ENCODE measurements at regions not wholly inside any gene's neighbourhood (a gene's known extent, or its start where the extent isn't known, plus 50 kb on each side); places are given as distances from the start of the nearest gene placed in this dataset.
A peak's percentile ranks its signal among the peaks of the same experiment; 100 is the strongest.

DNA sequence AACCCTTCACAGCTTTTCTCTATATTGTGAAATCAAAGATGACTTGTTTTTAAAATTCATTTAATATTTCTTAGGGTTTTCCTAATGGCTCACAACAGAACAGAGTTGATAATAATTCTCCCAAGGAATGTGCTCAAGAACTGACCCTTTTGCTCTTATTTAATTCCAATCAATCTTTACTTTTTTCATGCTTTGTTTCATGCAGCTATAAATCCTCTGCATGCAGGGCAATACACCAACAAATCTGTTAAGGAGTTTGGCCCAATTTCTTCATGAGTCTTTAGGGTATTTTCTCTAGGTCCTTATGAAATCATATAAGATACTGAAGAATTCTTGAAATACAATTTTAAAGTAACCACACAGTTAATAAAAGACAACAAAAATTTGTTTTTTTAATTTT lies 264.2 kb downstream of the SLC6A15 start:
- Histone ChIP-seq H3K79me1 (ENCODE audit: low read depth, low read length) (no peaks in the 10 kb centered on the region), H4K91ac (ENCODE audit: low read depth, low read length, poor library complexity) (no peak overlapping the region), H2BK15ac (ENCODE audit: low read length) (no peak overlapping the region), H3K14ac (ENCODE audit: low read length) (no peak overlapping the region), H3K4ac (ENCODE audit: low read length) (no peak overlapping the region), H4K8ac (ENCODE audit: low read depth, low read length) (no peak overlapping the region), H2BK5ac (ENCODE audit: low read length) (no peak overlapping the region), H2BK12ac (ENCODE audit: low read length) (no peak overlapping the region), H3K9me3 (replicated peaks in 1 of 2; ENCODE audit: control insufficient read depth in 2 of 2, insufficient read depth in 1 of 2, low read depth in 1 of 2, low read length in 2 of 2) (no peaks in the 10 kb centered on the region), H2BK120ac (ENCODE audit: low read depth, low read length) (no peak overlapping the region), H2AK5ac (ENCODE audit: low read depth, low read length) (no peak overlapping the region), H3K4me3 (ENCODE audit: low read length in 2 of 2) (no peak overlapping the region), H3K18ac (ENCODE audit: low read length) (no peak overlapping the region), H3K27ac (replicated peaks; ENCODE audit: low read length) (no peak overlapping the region), H3K27me3 (ENCODE audit: control insufficient read depth in 3 of 3, insufficient read depth in 3 of 3, low read depth in 1 of 3, low read length in 3 of 3) (no peaks in the 10 kb centered on the region), H3K4me1 (ENCODE audit: control insufficient read depth in 2 of 2, insufficient read depth in 1 of 2, low read depth in 1 of 2, low read length in 2 of 2) (peaks cover 0 to 2% of the 10 kb centered on the region in 2 donors), H3K36me3 (replicated peaks in 1 of 2; ENCODE audit: control insufficient read depth in 2 of 2, insufficient read depth in 2 of 2, low read length in 2 of 2) (no peaks in the 10 kb centered on the region), H3K4me2 (ENCODE audit: insufficient read depth, low read length, poor library complexity, severe bottlenecking) (no peak overlapping the region), H3K9ac (ENCODE audit: low read depth, low read length, poor library complexity) (no peak overlapping the region), H3K23ac (ENCODE audit: low read depth, low read length, poor library complexity) (no peak overlapping the region), H2AFZ (ENCODE audit: low read length) (no peak overlapping the region)
- no peak for DNase-seq (ENCODE audit: low spot score)

DNA sequence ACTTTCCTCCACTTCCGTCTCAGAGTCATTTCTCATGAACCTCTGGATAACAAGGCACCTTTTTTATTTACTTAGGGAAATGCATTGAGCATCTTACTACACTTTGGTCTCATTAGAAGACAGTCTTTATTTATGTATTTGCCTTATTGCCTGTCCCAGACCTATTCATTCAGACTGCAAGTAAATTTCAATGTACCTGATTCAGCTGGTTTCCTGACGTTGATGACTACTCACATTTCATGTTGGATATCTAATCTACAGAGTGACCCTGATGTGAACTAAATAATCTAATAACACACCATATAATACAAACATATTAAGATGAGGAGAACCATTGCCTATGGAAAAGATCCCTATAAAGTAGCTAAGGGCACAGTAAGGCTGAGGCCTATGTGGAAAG lies 267.7 kb downstream of the SLC6A15 start:
- Histone ChIP-seq H2AFZ (ENCODE audit: low read length) (no peak overlapping the region), H3K9me3 (replicated peaks in 1 of 2; ENCODE audit: control insufficient read depth in 2 of 2, insufficient read depth in 1 of 2, low read depth in 1 of 2, low read length in 2 of 2) (no peaks in the 10 kb centered on the region), H3K27me3 (ENCODE audit: control insufficient read depth in 3 of 3, insufficient read depth in 3 of 3, low read depth in 1 of 3, low read length in 3 of 3) (no peaks in the 10 kb centered on the region), H3K18ac (ENCODE audit: low read length) (no peak overlapping the region), H3K4me2 (ENCODE audit: insufficient read depth, low read length, poor library complexity, severe bottlenecking) (no peak overlapping the region), H3K27ac (replicated peaks; ENCODE audit: low read length) (no peak overlapping the region), H3K23ac (ENCODE audit: low read depth, low read length, poor library complexity) (no peak overlapping the region), H3K9ac (ENCODE audit: low read depth, low read length, poor library complexity) (no peak overlapping the region), H2BK12ac (ENCODE audit: low read length) (no peak overlapping the region), H3K36me3 (replicated peaks in 1 of 2; ENCODE audit: control insufficient read depth in 2 of 2, insufficient read depth in 2 of 2, low read length in 2 of 2) (no peaks in the 10 kb centered on the region), H3K79me1 (ENCODE audit: low read depth, low read length) (no peaks in the 10 kb centered on the region), H3K14ac (ENCODE audit: low read length) (no peak overlapping the region), H4K8ac (ENCODE audit: low read depth, low read length) (no peak overlapping the region), H3K4me1 (ENCODE audit: control insufficient read depth in 2 of 2, insufficient read depth in 1 of 2, low read depth in 1 of 2, low read length in 2 of 2) (peaks cover 0 to 2% of the 10 kb centered on the region in 2 donors), H3K4ac (ENCODE audit: low read length) (no peak overlapping the region), H2BK15ac (ENCODE audit: low read length) (no peak overlapping the region), H3K4me3 (ENCODE audit: low read length in 2 of 2) (no peak overlapping the region), H2BK120ac (ENCODE audit: low read depth, low read length) (no peak overlapping the region), H4K91ac (ENCODE audit: low read depth, low read length, poor library complexity) (no peak overlapping the region), H2AK5ac (ENCODE audit: low read depth, low read length) (no peak overlapping the region), H2BK5ac (ENCODE audit: low read length) (no peak overlapping the region)
- no CpG with 5 or more reads among the region's 2 CpGs for WGBS, 2 donors (ENCODE audit: extremely low coverage in 2 of 2, insufficient read length in 2 of 2, insufficient replicate concordance in 1 of 2)
- DNase-seq (ENCODE audit: low spot score), result no peak

GRCh38 chr12:84643993-84644392 lies 268.6 kb downstream of the SLC6A15 start:
- Histone ChIP-seq H2AK5ac (ENCODE audit: low read depth, low read length) (no peak overlapping the region), H2BK5ac (ENCODE audit: low read length) (no peak overlapping the region), H3K18ac (ENCODE audit: low read length) (no peak overlapping the region), H2AFZ (ENCODE audit: low read length) (no peak overlapping the region), H3K36me3 (replicated peaks in 1 of 2; ENCODE audit: control insufficient read depth in 2 of 2, insufficient read depth in 2 of 2, low read length in 2 of 2) (no peaks in the 10 kb centered on the region), H3K4me1 (ENCODE audit: control insufficient read depth in 2 of 2, insufficient read depth in 1 of 2, low read depth in 1 of 2, low read length in 2 of 2) (peaks cover 0 to 2% of the 10 kb centered on the region in 2 donors), H3K27ac (replicated peaks; ENCODE audit: low read length) (no peak overlapping the region), H4K91ac (ENCODE audit: low read depth, low read length, poor library complexity) (no peak overlapping the region), H2BK120ac (ENCODE audit: low read depth, low read length) (no peak overlapping the region), H2BK15ac (ENCODE audit: low read length) (no peak overlapping the region), H3K27me3 (ENCODE audit: control insufficient read depth in 3 of 3, insufficient read depth in 3 of 3, low read depth in 1 of 3, low read length in 3 of 3) (no peaks in the 10 kb centered on the region), H3K79me1 (ENCODE audit: low read depth, low read length) (no peaks in the 10 kb centered on the region), H3K4me2 (ENCODE audit: insufficient read depth, low read length, poor library complexity, severe bottlenecking) (no peak overlapping the region), H3K9me3 (replicated peaks in 1 of 2; ENCODE audit: control insufficient read depth in 2 of 2, insufficient read depth in 1 of 2, low read depth in 1 of 2, low read length in 2 of 2) (no peaks in the 10 kb centered on the region), H3K4ac (ENCODE audit: low read length) (no peak overlapping the region), H3K9ac (ENCODE audit: low read depth, low read length, poor library complexity) (no peak overlapping the region), H3K23ac (ENCODE audit: low read depth, low read length, poor library complexity) (no peak overlapping the region), H3K4me3 (ENCODE audit: low read length in 2 of 2) (no peak overlapping the region), H2BK12ac (ENCODE audit: low read length) (no peak overlapping the region), H3K14ac (ENCODE audit: low read length) (no peak overlapping the region), H4K8ac (ENCODE audit: low read depth, low read length) (no peak overlapping the region)
- DNase-seq (ENCODE audit: low spot score), result no peak
- WGBS, 2 donors (ENCODE audit: extremely low coverage in 2 of 2, insufficient read length in 2 of 2, insufficient replicate concordance in 1 of 2), result no CpG with 5 or more reads among the region's 1 CpG

- no peaks in the 10 kb centered on the region for H3K36me3 ChIP-seq (replicated peaks in 1 of 2; ENCODE audit: control insufficient read depth in 2 of 2, insufficient read depth in 2 of 2, low read length in 2 of 2)
- H3K14ac ChIP-seq (ENCODE audit: low read length), result no peak overlapping the region
- H3K18ac ChIP-seq (ENCODE audit: low read length), result no peak overlapping the region
- no peak for DNase-seq (ENCODE audit: low spot score)
- no peak overlapping the region for H3K27ac ChIP-seq (replicated peaks; ENCODE audit: low read length)
- no peak overlapping the region for H2BK5ac ChIP-seq (ENCODE audit: low read length)
- H3K27me3 ChIP-seq (ENCODE audit: control insufficient read depth in 3 of 3, insufficient read depth in 3 of 3, low read depth in 1 of 3, low read length in 3 of 3), result no peaks in the 10 kb centered on the region
- no peak overlapping the region for H3K4ac ChIP-seq (ENCODE audit: low read length)
- H3K79me1 ChIP-seq (ENCODE audit: low read depth, low read length), result no peaks in the 10 kb centered on the region
- no peak overlapping the region for H2AK5ac ChIP-seq (ENCODE audit: low read depth, low read length)
- H3K9me3 ChIP-seq (replicated peaks in 1 of 2; ENCODE audit: control insufficient read depth in 2 of 2, insufficient read depth in 1 of 2, low read depth in 1 of 2, low read length in 2 of 2), result no peaks in the 10 kb centered on the region
- peaks cover 0 to 4% of the 10 kb centered on the region in 2 donors for H3K4me1 ChIP-seq (ENCODE audit: control insufficient read depth in 2 of 2, insufficient read depth in 1 of 2, low read depth in 1 of 2, low read length in 2 of 2)
- no peak overlapping the region for H2BK12ac ChIP-seq (ENCODE audit: low read length)
- no peak overlapping the region for H3K9ac ChIP-seq (ENCODE audit: low read depth, low read length, poor library complexity)
- no peak overlapping the region for H3K23ac ChIP-seq (ENCODE audit: low read depth, low read length, poor library complexity)
- H2BK15ac ChIP-seq (ENCODE audit: low read length), result no peak overlapping the region
- no CpG with 5 or more reads among the region's 2 CpGs for WGBS, 2 donors (ENCODE audit: extremely low coverage in 2 of 2, insufficient read length in 2 of 2, insufficient replicate concordance in 1 of 2)
- no peak overlapping the region for H3K4me2 ChIP-seq (ENCODE audit: insufficient read depth, low read length, poor library complexity, severe bottlenecking)
- peak overlapping the region; percentile 16 for H2AFZ ChIP-seq (ENCODE audit: low read length)
- no peak overlapping the region for H4K91ac ChIP-seq (ENCODE audit: low read depth, low read length, poor library complexity)
- H3K4me3 ChIP-seq (ENCODE audit: low read length in 2 of 2), result no peak overlapping the region
- H4K8ac ChIP-seq (ENCODE audit: low read depth, low read length), result no peak overlapping the region
- H2BK120ac ChIP-seq (ENCODE audit: low read depth, low read length), result no peak overlapping the region
Observed at GRCh38 chr12:84641940-84642545, 270.6 kb downstream of the SLC6A15 start.

Measured in neuronal stem cell (in vitro differentiated cells).